NCI-H1048 (cell line): ENCODE measurements at regions not wholly inside any gene's neighbourhood (a gene's known extent, or its start where the extent isn't known, plus 50 kb on each side); places are given as distances from the start of the nearest gene placed in this dataset.
"Not testable (repeated sequence)": the region's sequence is repeated elsewhere in the genome, so short reads cannot be mapped to it uniquely, and the experiment has no call there.

ENCODE experiments used
- DNase-seq: peaks from one replicate; lab custom pipeline; 2025; lab: John Stamatoyannopoulos, UW

DNA sequence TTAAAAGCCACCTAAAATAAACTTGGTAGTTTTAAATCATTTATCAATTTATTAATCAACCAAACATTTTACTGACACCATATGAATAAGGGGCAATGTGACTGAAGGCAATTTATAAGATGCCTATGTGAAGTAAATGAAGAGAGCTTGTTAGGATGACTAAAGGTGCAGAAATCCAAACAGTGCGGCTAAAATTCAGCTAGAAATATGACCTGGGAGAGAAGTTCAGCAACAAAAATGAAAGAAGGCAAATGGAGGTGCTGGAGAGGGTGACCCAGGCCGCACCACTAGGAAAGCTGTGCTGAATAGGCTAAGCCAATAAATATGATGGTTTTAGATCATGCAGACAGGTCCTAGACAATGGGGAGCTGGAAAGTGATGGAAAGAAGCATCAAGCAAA is 403.7 kb downstream of the BTG1 start:
- no peak for DNase-seq

DNA sequence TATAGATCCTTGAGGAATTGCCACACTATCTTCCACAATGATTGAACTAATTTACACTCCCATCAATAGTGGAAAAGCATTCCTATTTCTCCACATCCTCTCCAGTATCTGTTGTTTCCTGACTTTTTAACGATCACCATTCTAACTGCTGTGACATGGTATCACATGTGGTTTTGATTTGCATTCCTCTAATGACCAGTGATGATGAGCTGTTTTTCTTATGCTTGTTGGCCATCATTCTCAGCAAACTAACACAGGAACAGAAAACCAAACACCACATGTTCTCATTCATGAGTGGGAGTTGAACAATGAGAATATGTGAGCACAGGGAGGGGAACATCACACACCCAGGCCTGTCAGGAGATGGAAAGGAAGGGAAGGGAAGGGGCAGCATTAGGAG is 411.8 kb downstream of the BTG1 start:
- not testable (repeated sequence) for DNase-seq

DNA sequence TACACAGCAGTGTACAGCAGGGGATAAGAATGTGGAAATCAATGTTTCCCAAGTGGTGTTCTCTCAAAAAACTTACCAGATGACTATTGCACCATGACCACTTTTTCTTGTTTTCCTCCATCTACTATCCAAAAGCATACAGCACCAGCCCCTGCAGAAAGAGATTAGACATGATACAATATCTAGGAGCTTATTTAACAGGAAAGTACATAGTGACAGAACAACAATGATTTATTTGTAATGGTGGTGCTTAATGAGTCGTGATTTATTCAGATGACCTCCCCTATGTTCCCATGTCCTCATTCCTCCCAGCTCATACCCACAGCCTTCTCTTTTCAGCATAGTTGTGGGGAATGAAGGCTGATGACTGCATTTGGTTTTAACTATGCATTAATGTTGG is 413.6 kb downstream of the BTG1 start:
- no peak for DNase-seq

DNA sequence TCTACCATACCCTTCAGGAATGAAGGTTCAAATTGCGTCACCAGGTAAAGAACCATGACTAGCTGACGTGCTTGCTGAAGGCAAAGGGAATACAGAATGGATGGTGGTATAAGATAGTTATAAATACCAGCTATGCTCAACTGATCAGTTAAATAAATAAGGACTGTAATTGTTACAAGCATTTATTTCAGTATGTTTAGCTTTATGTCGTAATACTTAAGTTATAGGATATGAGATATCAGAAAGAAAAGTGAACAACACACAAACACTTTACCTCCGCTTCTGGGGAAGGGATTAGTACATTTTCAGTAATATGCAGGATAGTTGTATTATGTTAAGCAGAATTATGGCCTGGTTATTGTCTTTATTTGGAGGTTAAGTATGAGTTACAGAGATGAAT is 416.1 kb downstream of the BTG1 start:
- DNase-seq, result no peak

DNA sequence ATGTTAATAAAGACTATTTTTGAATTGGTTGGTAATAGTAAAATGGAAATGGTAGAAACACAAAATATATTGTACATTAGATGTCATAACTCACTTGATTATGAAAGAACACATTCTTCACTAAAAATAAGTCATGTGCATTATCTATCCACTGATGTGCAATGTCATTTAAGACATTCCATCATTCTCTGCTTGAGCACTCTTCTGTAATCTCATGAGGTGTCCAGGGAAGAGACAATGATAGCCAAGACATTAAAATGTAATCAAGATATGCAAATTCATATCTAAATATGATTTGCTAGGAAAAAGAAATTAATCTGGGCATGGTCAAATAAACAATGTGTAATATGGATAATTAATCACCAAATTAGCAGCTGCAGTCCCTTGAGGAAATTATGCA is 422.5 kb downstream of the BTG1 start:
- no peak for DNase-seq

DNA sequence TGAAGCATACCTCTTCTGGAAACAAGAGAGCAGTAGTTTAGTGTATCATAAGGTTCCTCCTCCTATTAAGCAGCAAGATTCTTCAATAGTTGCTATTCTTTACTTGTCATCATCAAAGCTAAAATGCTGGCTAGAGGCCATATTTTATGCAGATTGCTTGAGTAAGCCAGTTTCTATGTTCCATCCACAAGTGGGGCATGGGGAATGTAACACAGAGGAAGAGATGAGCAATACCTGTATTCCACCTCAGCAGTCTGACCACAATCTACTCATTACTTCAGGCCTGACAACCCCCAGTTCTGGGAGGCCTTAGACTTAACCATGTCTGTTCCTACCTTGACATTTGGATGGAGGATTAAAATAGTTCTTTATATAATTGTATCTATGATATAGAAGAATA is 423.6 kb downstream of the BTG1 start:
- DNase-seq, result no peak

DNA sequence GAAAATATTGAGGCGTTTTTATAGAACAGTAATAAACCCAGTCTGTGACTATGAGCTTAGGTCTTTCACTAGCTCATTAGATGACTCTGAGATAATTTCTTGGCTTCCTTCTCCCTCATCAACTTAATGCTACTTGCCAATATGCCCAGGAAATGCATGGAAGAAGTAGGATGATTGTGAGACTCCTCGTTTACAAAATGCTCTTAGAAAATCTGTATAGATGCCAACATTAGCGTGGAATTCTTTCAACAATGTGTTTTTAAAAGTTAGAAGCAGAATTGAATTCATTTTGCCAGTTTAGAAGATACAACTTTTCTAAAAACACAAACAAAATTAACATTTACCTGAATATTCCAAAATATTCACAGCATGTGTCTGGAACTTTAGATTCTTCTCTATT is 424.6 kb downstream of the BTG1 start:
- DNase-seq, result no peak

DNA sequence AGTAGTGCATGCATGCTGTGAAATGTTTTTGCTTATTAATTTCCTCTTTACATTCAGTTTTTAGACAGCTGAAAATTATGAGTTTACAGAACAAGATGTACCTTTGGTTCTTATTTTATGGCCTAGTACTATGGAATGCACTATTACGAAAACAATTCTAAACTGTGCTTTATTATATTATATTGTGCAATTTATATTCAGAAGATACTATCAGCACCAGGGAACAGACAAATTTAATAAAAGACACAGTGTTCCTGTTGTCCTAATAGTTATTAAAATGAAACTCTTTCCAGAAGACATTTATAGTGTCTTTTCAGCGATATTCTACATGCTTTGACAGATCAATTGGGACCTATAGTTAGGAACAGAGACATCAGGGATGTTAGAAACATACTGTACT is 427.3 kb downstream of the BTG1 start:
- no peak for DNase-seq

DNA sequence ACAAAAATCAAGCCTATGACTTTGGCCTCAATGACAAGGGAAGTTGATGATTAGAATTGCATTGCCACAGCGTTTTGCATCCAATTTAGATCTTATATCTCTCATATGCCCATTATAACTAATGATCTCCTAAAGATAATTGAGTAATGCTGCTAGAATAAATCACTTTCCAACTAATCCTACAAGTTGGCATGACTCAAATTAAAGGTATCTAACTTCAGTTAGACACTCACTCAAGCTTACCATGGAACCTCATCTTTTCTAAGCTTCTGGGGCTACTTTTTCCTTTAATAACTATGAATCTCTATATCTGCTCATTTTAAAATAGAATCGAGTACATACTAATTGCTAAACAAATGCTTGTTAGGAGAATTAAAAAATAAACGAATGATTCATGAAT is 427.8 kb downstream of the BTG1 start:
- no peak for DNase-seq

DNA sequence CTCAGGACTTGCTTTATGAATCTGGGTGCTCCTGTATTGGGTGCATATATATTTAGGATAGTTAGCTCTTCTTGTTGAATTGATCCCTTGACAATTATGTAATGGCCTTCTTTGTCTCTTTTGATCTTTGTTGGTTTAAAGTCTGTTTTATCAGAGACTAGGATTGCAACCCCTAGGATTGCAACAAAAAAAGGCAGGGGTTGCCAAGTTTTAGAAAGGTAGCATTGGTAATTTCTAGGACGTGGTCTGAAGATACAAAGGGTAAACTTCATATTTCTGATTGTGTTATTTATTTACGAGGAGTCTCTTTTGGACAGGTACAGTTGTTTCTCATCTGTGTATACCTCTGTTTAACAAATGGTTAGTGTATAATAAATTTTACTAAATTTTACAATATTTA is 433.7 kb downstream of the BTG1 start:
- not testable (repeated sequence) for DNase-seq

DNA sequence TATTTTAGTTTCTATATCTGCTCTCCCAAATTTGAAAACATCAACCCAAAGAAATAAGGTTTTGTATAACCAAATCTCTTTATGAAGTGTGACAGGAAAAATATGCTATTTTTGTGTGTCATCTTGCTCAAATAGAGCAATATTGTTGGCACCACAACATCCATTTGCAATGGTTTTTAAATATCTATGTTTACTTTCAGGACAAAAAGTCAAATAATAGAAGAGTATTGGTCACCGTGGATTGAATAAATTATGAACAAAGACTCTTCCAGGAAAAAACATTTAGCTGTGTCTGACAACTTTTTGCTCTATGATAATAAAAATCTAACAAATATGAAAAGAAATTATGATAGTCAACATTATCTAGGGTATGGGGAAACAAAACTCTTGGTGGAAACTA is 439.2 kb downstream of the BTG1 start:
- no peak for DNase-seq

DNA sequence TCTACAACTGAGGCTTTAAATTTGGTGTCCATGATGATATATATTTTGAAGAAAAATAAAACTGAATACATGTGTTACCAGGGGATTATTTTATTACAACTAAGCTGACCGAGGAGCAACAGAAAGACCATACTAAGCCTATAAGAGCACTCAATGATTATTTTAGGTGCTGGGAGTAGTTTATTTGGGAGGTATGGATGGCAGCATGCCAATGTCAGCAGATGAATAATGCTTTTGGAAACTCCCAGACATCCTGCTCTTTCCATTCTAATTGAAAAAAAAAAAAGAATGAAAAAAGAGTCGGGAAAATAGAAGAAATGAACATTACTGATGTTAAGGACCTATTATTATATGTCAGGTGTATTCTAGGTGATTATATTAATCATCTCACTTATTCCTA is 441.2 kb downstream of the BTG1 start:
- DNase-seq, result no peak

DNA sequence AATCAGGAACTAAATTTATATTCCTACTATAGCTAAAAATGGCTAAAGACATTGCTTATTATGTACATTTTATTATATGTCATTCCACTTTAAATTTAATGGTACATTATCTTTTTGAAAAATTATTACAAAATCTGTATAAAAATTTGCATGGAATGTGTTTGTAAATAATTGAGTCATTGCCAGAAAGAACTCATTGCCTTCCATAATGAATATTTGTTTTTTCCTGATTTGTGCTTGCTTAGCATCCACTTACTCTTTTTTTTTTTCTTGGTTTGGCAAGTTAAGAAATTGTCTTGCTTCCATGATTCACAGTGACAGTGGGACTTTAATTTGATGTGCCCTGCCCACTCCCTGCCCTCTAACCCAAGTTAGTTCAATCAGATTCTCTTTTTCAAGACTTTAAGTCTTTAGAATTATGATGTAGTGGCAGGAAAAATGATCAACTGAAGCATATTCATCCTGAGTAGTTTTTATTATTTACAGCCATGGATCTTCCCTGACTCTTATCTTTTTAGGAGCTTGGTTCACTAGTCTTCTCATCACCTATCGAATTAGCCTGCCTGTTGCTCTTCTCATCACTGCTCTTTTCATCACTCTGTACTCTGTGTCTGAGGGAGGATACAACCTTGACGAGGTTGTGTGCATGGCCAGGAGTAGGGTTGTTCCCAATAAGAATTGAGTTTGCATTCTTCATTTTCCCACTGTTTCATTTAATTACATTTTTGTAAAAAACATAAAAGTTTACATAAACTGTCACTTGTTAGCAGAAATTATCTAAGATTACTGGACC is 442.0 kb downstream of the BTG1 start:
- DNase-seq, result no peak

DNA sequence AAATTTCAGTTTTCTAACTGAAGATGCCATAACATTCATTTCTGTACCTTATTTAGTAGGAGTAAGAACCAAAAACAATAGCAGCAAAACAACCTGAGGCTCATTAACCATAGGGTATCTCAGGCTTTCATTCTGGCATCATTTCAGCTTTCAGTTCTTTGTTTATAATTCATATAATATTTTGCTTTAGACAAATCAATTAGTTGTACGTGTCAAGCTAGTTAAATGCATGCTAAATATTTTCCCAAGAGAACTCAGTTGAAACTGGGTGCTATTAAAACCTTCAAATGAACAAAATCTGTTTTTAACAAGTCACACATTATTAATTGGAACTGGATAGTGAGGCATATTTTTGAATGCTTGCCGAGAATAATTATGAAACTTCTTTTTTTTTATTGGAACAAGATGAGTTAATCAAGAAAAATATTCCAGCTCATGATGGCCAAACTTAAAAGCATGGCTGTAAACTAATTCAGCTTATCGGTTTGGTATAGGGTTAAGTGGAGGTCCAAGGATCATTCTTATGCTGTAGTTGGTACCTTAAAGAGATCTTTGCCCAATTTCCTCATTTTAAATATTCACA is 442.7 kb downstream of the BTG1 start:
- no peak for DNase-seq

DNA sequence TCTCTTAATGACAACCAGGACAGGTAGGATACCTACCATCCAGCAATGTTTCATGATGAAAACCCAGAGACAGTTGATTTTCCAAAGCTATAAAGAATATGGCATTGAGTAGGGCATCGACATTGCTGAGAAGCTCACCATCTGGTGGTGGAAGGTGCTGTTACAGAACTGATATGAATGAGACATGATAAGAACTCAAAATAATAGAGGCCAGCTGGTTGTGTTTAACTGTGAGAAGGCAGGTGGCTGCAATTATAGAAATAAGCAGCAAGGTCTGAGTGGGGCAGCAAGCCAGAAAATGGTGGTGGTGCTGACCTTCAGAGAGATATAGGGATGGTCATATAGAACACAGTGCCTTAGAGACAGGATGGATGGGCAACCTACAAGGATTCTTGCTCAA is 449.7 kb downstream of the BTG1 start:
- no peak for DNase-seq

DNA sequence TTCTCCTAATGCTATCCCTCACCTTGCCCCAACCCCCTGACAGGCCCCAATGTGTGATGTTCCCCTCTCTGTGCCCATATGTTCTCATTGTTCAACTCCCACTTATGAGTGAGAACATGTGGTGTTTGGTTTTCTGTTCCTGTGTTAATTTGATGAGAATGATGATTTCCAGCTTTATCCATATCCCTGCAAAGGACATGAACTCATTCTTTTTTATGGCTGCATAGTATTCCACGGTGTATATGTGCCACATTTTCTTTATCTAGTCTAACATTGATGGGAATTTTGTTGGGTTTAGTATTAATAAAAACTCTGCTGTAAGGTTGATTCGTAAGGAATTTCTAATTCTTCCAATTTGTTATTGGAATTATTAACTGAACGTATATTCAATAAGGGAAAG is 450.2 kb downstream of the BTG1 start:
- DNase-seq, result not testable (repeated sequence)

DNA sequence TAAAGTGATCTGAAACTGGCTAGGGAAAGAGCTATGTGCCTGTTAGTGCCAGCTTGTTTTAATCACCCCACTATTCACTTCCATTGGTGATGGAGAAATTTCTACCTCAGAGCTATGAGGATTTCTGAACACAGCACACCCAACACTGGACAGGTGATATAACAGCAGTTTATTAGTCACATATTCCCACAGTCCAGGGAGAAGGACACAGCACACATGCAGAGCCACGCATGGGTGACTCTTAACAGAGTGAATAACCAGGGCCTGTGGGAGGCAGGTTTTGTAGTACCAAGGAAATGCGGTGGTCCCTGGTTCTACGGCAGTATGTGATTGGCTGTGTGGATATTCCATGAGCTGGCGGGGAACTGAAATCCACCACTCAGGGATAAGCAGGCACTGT is 455.1 kb downstream of the BTG1 start:
- DNase-seq, result no peak

DNA sequence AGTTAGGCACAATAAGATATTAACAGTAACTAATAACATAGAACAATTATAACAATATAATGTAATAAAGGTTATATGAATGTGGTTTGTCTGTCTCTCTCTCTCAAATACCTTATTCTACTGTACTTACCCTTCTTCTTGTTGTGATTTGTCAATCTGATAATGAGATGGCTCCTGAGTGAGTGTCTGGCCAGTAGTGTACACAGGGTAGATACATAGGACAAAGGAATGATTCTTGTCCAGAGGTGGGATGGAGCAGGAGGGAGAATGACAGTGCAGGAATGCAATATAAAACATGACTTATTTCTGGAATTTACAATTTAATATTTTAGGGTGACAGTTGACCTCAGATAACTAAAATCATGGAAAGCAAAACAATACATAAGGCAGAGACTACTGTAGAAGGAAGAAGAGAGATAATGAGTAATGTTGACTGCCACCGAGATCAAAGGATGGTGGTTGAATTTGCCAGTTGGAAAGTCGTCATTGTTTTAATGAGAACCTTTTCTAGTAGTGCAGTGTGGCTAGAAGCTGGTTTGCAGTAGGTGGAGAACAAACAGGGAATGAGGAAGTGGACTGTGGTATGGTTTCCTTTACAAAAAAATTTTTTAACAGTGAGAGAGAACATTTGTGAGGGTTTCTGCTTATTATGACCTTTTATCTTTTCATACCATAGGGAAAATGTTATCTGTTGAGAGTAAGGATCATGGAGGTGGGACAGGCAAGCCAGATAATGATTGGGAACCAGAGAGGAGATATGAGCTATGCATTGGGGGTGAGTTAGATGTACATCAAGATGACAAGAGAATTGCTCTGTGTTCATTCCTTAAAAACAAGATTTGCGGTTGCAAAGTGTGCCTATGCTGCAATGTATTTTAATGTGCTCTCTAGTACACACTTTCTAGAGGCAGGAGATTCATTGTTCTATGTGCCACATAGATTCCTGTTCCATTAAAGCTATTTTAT is 458.3 kb downstream of the BTG1 start:
- DNase-seq, result no peak

DNA sequence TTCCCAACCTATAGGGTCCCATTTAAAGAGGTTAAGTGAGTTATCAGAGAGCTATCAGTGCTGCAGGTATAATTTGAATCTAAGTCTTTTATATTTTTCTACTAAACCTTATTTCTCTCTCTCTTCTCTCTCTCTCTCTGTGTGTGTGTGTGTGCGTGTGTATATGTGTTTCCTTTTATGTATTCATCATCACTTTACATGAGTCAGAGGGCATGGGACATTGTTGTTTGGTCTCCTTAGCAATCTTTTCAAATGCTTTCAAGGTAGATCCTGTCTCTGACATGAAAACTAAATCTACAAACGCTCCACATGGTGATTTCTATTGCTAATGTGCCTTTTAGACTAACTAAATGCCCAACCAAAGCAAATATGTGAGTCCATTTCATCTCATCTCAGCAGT is 459.7 kb downstream of the BTG1 start:
- DNase-seq, result no peak

DNA sequence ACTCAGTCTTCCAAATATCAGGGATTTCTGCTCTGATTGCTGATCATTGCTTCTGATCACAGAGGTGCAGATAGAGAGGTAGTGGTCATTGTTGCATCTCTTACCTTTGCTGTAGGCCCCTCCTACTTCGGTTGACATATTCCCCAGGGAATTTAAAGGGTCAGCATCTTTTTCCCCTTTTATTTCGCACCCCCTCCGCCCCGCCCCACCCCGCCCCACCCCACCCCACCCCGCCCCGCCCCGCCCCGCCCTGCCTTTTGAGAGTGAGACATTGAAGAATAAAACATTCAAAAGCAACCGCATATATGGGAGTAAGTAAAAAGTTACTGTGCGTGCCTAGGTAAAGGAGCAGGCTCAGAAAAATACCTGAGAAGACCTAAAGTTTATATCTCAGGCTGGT is 463.9 kb downstream of the BTG1 start:
- no peak for DNase-seq

DNA sequence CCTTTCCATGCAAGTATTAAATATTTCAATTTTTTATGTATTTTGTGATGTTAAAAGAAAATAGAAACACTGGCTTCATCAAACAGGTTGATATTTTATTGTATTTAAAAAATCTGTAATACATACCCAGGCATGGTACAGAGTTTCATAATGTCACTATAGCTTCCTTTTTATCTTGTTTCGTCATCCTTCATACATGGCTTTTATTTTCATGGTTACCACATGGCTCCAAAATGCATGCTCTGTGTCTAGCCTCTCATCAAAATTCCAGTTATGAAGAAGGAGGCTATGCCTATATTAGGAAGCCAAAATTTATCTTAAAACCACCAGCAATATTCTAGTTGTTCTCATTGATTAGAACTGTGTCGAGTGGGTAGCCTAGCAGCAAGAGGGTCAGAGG is 464.8 kb downstream of the BTG1 start:
- DNase-seq, result no peak

DNA sequence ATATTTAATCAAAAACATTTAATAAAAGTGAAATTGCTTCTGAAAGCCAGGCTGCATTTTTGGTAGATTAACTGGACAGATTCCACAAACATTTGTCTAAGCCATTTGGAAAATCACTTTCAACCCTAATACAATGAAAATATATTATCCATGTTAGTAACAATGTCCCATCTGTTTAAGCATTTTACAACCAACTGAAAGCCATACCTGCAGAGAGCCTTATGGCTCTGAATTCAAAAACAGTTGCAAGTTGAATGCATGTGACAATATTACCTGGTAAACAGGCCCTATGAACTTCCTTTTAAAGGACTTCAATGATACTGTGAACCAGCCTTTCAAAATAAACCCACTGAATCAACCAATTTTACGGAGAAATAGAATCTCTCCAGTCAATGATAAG is 468.1 kb downstream of the BTG1 start:
- DNase-seq, result no peak

DNA sequence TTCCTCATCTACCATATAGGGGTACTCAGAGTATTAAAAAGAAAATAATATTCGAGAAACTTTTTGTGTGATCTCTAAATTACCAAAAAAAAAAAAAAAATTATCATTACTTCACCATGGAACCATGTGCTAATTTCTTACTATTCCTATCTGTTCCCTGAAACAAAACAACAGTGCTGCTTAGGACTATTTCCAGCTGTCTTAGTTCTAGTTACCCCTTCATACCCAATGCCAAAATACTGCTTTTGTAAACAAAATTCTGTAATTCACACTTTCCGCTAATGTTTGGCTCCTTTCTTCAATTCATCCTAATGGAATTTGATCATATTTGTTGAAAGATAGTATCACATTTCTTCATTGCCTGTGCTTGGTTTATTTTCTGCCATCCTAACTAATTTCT is 470.2 kb downstream of the BTG1 start:
- no peak for DNase-seq
